NCI-H748 (cell line): ENCODE measurements at regions not wholly inside any gene's neighbourhood (a gene's known extent, or its start where the extent isn't known, plus 50 kb on each side); places are given as distances from the start of the nearest gene placed in this dataset.

ENCODE experiments used
- DNase-seq: peaks from one replicate; lab custom pipeline; 2025; ENCODE audit not compliant: unreplicated experiment; lab: John Stamatoyannopoulos, UW

- peak; percentile 95 for DNase-seq
Measured at GRCh38 chr7:96495751-96496216, 173.9 kb upstream of the SLC25A13 start.

DNA sequence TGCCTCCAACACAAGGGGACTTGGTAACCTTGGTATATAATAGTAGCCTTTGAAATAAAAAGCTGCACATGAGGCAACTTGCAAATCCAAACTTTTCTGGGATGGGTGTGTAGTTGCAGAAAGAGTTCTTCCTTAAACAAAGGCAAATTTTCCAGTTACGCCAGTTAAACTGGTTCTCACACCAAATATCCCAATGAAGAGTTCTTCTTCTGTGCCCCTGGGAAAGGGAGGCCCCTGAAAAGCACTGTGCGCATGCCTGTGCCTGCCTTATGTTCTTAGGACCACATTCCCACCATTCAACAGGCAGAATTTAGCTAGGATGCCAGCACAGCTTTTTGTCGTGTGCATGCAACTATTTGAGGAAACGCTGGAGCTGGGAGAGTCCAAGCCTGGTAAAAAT lies 164.8 kb upstream of the SLC25A13 start:
- no peak for DNase-seq

DNA sequence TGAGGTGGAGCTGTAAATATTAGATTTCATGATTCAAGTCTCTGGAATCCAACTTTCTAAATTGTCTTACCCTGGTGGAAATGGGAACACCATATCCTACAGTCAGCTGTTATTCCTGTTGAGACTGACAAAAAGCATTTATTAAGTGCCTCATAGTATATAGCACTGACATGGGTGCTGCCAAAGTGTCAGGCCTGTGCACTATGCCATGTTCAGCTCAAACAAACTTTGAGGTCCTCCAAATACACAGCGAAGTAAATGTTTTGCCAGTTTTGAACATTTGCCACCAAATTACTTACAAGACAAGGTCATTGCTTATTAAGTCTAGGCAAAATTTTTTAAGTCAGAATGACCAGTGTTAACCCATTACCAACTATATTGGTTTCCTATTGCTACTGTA lies 162.9 kb upstream of the SLC25A13 start:
- DNase-seq, result no peak

- DNase-seq, result no peak
Measured at GRCh38 chr7:96484091-96484490, 162.2 kb upstream of the SLC25A13 start.

DNA sequence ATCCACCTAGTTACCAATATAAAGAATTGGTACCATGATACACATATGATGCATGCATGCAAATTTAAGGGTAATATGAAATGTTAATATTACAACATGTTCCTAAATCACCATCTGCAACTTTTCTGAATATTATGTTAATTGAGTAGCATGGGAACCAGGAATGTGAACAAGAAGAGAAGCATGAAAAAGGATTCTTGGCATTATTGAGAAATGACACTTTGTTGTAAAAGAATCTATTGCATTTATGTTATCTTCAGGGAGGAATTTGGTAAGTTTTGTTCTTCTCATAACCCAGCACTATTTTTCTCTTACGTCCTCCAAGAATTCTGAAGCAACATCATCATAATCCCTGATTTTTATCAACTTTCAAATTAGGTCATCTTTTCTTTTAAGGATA lies 159.9 kb upstream of the SLC25A13 start:
- DNase-seq, result no peak

DNA sequence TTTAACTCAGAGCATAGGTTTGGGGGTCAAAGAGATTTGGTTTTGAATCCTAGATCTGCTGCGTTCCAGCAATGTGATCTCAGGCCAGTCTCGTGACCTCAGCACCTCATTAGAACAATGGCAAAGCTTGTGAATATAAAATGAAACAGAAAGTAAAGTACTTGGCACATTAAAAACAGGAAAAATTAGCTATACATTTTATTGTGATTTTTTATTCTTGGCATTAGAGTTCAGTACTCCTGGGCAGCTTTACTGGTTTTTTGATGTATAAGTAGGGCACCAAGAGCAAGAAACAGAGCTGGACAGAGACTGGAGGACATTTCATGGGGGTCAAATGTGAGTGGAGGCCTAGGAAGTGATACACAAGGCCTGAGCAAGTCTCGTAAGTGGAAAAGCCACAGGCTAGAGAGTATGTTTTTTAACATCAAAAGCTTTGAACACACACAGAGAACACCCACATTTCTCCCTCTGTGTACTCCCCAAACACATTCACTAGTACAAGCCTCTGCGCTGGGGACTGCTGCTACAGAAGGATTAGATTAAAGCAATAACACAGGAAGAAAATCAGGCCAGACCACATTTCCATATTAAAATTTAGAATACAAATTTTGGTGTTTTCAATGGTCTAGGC lies 157.2 kb upstream of the SLC25A13 start:
- no peak for DNase-seq

GRCh38 chr7:96471606-96472005 lies 149.7 kb upstream of the SLC25A13 start:
- no peak for DNase-seq

DNA sequence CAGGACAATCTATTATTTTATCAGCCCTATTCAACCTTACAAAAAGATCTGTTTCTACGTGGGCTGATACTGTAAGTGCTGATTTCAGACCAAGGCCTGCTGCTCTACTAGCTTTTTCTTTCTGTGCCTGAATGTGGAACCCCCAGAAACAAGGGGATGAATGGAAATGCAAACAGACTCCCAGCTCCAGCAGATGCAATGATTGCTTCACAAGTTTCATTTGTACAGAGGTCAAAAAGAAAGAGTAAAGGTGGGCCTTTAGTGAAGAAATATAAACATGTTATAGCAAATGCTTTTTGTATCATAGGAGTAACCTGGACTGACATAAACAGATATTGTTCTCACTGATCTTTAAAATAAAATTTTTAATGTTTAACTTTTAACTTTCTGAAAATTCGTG lies 130.2 kb upstream of the SLC25A13 start:
- DNase-seq, result no peak

- no peak for DNase-seq
Measured at GRCh38 chr7:96449094-96449493, 127.2 kb upstream of the SLC25A13 start.

DNA sequence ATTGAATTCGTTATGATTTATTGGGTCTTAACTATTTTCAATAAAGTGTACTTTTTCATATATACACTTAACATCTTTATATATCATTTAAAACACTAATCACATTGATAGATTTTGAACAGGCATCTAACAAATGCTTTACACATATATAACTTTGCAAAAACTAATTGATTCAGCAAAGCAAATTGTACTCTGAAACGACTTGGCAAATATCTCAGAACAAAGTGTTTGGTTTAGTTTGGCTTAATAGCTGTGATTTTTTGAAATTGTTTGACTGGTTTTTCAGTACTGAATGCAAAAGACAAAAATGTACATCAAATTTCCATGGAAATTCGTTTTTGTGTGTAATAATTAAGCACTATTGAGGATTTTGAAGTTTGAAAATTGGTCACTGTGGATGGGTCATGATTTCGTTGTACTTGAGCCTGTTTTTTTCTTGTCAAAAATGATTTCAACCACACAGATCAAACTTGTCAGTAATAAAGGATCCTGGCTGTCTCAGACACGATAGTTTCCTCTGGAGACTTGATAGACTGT lies 125.3 kb upstream of the SLC25A13 start:
- DNase-seq, result no peak

- no peak for DNase-seq
Measured at GRCh38 chr7:96441436-96442084, 119.7 kb upstream of the SLC25A13 start.

DNA sequence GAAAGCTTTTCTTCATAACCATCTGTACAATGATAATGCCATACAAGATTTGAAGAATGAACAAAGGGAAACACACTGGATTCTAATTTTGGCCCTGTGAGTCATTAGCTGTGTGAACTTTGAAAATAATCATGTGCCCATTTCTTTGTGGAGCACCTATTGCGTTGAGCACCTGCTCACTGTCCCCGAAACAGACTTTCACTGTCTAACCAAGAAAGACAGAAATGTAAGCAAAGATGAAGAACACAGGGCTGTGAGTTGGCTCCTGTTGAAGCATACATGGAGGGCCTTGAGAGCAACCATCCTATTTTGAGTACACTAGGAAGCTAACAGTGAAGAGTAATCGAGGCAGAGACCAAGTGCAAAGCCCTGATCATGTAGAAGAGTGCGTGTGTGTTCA lies 118.4 kb upstream of the SLC25A13 start:
- no peak for DNase-seq

DNA sequence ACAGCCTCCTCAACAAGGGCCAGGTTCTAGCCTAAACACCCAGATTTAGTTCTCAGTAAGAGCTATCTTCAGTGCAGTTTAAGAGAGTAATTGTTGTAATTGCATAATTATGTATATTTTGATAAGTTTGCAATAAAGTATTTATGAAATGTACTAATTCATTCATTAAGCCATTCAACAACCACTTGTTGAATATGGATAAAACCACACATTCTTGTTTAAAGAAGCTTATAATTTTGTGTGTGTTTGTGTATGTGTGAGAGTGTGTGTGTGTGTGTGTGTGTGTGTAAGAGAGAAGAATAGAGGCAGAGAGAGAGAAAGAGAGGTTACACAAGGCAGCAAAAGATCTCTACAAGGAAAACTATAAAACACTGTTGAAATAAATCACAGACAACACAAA lies 115.0 kb upstream of the SLC25A13 start:
- no peak for DNase-seq

- DNase-seq, result no peak
Measured at GRCh38 chr7:96430356-96430755, 108.5 kb upstream of the SLC25A13 start.

GRCh38 chr7:96427143-96427542 lies 105.2 kb upstream of the SLC25A13 start:
- no peak for DNase-seq

DNA sequence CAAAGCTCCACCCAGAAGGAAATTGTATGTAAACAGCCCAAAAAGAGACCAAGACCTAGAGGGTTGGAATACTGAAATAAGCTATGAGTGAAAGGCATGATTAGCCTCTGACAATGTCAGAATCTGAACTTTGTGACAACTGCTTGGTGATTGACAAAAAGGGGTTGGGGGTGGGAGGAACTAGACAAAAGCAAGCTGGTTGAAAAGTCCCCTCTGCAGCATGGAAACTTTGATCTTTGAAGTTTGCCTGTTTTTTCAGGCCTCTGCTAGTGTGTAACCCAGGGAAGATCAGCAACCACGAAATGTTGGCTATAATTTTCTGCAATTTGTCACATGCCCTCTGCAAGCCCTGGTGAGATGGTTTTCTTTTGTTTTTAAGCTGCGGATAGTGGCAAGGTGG lies 104.8 kb upstream of the SLC25A13 start:
- no peak for DNase-seq

GRCh38 chr7:96426027-96426426 lies 104.1 kb upstream of the SLC25A13 start:
- no peak for DNase-seq

DNA sequence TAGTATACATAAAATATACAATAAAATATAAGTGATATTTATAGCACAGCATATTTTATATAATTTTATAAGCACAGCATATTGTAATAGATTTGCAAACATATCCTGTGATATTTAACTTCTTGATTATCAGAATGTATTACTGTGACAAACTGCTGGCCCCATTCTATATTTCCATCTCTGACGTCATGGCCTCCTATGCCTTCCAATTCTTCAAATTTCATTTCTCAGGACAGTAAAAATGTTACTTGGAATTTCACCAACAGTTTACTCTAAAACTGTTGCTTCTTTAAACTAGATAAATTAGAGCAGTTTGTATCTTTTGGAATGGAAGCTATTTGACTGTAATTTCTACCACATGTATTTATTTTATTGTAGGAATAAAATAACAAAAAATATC lies 102.5 kb upstream of the SLC25A13 start:
- no peak for DNase-seq

GRCh38 chr7:96422388-96422787 lies 100.5 kb upstream of the SLC25A13 start:
- DNase-seq, result no peak

- no peak for DNase-seq
Measured at GRCh38 chr7:96418581-96418980, 96.7 kb upstream of the SLC25A13 start.

DNA sequence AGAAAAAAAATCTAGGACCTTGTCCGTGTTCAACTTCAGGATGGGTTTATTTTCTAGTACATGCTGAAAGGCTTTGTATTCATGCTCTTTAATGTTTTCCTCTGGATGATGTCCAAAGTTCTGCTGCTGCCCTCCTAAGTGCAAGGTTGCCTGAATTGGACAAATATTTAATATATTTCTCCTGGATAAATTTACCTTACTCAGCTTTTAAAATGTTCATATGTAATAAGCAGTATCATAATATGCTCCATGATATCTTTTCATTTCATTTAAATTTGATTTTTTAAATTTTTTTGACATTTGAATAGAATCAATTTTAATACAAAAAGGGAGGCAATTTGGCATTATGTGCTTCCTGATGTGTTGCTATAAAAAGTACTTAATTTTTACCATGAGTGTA lies 95.9 kb upstream of the SLC25A13 start:
- no peak for DNase-seq

- peak; percentile 63 for DNase-seq
Measured at GRCh38 chr7:96416599-96416998, 94.7 kb upstream of the SLC25A13 start.

DNA sequence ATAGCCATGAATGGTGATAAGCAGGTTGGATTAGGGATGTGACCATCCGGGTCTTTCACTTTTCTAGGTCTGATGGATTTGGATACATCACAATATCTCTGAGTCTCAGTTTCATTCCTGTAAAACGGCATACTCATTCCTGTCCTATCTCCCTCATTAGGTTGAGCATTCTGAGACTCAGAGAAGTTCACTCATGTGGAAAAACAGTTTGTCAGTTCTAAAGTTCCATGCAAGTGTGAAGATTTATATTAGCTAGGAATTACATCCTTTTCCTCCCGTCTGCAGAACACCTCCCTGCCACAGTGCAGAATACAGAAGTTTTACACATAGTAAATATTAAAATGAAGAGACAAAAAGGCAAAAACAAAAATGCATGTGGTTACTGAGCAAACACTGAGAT lies 94.2 kb upstream of the SLC25A13 start:
- no peak for DNase-seq
